Inflammatory macrophage (primary cell): ENCODE measurements at regions not wholly inside any gene's neighbourhood (a gene's known extent, or its start where the extent isn't known, plus 50 kb on each side); places are given as distances from the start of the nearest gene placed in this dataset.

Source experiments
- DNase-seq, 2 donors: peaks; one replicate each; pipeline ENCODE4 v3.0.0-alpha.2; 2020 to 2022

- no peak for DNase-seq
Observed at GRCh38 chr7:27299861-27300260, 57.3 kb downstream of the EVX1 start.

DNA sequence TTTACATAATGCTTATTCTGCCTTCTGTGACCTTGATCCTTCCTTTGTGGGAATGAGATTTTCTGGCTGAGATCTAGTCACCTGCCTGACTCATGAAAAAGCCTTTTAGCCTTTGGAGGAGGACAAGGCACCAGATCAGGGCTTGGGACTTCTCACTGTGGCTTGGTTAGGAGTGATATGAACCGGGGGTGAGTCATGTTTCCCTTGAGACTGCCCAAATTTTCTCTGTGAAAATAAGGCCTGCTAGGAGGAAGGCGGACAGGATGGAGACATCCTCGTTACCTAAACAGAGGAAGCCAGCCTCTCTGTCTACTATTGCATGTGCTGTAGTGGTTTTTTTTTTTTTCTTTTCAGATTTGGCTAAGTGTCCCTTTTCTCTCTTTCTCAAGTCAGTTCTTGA lies 57.8 kb downstream of the EVX1 start:
- peak; percentile 24 to 56 for DNase-seq

DNA sequence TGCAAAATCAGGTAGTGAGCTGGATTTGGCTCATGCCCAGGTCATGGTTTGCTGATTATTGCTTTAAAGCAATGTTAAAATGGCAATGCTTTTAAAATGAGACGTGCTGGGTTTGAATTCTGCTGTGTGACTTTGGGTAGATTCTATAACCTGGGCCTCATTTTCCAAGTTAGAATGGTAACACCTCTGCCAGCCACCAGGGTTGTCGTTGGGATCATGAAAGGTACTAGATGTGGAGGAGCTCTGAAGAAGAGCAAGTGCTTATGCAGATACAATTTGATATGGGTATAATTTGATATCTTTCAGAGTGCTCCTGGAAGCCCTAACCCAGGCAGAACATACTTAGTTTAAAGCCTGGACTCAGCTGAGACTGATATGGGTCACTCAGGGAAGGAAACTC lies 60.0 kb downstream of the EVX1 start:
- no peak for DNase-seq

- peak in 1 of 2 donors; percentile 26 for DNase-seq
Observed at GRCh38 chr7:27303026-27303425, 60.4 kb downstream of the EVX1 start.

DNA sequence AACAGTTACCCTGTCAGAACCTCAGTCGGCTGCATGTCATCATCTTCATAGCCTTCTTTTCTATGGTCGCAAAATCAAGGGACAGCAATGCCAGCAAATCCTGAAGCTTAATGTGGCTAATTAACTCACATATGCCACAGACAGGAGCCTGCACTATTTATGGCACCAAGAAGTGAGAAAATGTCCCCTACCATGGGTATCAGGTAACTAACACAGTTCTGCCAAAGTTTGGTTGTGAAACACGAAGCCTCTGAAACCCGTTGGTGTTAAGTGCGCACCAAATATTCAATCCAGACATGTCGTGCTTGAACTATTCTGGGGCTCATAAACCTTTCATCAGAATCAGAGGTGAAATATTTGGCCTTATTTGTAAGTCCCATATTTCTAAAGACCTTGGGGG lies 63.3 kb downstream of the EVX1 start:
- no peak for DNase-seq

- DNase-seq = no peak
Observed at GRCh38 chr7:27312820-27313219, 70.2 kb downstream of the EVX1 start.

- no peak for DNase-seq
Observed at GRCh38 chr7:27314111-27314510, 71.5 kb downstream of the EVX1 start.

- DNase-seq = no peak
Observed at GRCh38 chr7:27315066-27315465, 72.5 kb downstream of the EVX1 start.

DNA sequence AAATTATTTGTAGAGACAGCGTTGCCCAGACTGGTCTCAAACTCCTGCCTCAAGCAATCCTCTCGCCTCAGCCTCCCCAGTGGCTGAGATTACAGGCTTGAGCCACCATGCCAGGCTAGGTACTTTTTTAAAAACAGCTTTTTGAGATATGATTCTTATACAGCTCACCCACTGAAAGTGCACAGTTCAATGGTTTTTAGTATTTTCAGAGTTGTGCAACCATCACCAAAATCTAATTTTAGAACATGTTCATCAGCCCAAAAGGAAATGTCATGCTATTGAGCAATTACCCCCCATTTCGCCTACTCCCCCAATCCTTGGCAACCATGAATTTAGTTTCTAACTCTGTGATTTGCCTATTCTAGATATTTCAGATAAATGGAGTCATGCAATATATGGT lies 73.7 kb downstream of the EVX1 start:
- DNase-seq = peak; percentile 35 to 60

- peak; percentile 8 to 33 for DNase-seq
Observed at GRCh38 chr7:27324246-27324645, 81.6 kb downstream of the EVX1 start.

GRCh38 chr7:27329909-27330308 lies 87.3 kb downstream of the EVX1 start:
- DNase-seq = no peak

GRCh38 chr7:27339478-27339877 lies 96.9 kb downstream of the EVX1 start:
- peak; percentile 90 to 95 for DNase-seq

- DNase-seq = no peak
Observed at GRCh38 chr7:27344471-27344870, 101.9 kb downstream of the EVX1 start.

GRCh38 chr7:27345164-27345887 lies 102.7 kb downstream of the EVX1 start:
- no peak for DNase-seq

- no peak for DNase-seq
Observed at GRCh38 chr7:27345997-27346396, 103.4 kb downstream of the EVX1 start.

DNA sequence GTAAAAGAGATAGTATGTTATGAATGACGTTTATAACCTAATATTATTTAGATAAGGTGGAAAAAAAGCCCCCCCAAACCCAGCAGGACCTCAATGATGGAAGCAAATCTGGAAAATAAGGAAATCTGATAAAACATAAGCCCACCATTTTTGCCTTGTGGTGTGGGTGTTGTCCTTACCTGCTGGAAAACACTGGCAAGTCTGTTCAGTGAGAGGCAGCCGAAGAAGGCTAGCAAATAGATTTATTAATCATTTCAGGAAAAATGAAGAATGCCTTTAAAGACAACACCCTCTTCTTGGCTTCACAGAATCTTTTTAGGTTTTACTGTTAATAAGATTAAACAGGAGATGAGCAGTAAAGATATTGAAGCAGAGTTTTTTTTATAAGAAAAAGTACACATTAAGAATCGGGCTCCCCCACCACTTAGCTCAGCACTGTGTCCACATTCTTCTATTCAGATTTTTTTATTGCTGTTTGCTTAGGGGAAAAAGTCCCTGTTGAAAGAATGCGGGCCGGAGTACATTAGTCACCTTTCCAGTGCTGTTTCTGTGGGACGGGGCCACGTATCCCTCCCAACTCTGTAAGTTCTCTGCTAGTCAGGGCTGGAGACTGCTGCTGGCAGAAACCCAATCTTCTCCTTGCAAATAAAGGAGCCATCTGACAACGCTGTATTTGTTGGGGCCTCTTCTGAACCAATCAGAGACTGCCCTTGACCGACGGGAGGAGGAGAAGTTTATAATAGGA lies 104.1 kb downstream of the EVX1 start:
- DNase-seq = no peak

DNA sequence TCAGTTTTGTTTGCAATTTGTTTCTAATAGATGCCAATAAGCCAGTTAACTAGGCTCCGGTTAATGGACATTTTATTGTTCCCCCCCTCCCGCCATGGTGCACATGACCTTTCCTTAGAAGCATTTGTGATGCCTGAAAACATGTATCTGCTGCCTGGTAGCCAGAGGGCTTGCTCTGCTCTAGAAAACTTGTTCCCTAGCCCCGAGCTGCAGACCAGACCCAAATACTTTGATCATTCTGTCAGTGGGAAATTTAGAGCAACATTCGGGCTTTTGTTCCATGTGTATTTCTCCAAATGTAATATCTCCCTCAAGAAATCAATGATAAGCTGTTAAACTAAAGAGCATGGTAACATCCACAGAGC lies 104.7 kb downstream of the EVX1 start:
- DNase-seq = no peak

GRCh38 chr7:27349621-27350020 lies 107.0 kb downstream of the EVX1 start:
- DNase-seq = no peak

DNA sequence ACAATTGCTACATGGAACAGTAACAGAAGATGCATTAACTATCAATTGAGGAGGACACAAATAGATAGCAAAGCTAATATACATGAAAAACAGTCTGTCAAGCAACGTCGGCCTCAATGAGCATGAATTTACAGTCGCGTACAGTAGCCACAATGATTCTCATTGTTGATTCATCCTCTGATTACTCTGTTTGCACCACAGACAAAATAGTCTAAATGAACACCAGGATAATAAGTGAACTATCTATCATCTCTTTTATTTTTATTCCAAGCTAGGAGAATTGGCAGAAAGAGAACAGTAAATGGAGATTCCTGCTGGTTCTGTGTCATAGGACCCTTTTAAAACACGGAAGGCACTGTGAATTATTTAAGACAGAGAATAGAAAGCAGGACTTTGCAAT lies 108.5 kb downstream of the EVX1 start:
- no peak for DNase-seq

DNA sequence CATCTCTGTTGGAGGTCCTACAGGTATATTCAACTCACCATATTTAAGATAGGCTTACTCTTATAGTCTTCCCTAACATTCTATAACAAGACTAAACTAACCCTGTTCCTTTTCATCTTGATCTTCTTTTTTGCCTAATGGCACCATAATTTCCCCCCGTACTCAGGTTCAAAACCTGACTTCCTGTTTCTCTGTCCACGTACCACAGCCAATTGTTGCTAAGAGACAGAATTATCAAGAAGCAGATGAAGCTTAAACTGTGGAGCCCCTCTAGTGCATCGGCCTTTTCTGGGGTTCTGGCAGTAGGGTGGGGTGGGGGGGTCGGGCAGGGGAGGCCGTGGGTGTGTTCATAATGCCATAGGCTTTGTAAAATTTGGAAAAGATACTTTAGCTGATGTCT lies 109.2 kb downstream of the EVX1 start:
- no peak for DNase-seq

DNA sequence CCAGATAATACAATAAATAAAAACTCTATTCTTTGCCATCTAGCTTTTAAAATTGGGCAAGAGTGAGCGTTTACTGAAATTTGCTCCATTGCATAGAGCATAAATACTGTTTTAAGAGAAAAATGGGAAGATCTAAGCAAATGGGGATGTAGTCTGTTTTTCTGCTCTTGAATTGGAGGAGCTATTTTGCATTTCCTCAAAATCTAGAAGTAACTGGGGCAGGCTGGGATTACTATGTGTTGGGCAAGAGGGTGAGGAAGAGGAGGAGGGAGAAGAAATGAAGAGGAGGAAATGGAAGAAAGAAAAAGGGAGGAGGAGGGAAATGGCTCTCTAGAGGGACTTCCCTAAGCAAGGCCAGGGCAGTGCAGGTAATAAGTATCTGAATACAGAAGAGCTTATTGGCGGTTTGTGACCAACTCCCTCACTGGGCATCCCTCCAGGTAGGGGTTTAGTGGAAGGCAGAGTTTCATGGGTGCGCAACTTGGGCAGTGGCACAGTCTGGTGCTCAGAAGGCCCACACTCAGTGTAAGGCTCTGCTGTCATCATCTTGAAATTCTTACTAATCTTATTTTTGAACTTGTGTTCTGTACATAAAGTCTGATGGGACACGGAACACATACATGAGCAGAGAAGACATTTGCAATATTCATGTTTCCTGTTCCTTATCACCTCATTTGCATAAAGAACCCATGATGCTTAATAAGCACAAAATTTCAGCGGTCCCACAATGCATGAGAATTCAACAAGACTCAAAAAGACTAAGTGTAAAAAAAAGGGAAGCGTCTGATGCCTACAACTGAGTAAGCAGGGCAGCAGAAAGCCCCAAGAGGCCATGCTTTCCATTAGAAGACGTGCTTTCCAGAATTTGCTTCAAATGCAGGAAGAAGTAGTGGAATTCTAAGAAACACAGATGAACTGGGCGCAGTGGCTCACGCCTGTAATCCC lies 116.9 kb downstream of the EVX1 start:
- DNase-seq = peak; percentile 66 to 85

DNA sequence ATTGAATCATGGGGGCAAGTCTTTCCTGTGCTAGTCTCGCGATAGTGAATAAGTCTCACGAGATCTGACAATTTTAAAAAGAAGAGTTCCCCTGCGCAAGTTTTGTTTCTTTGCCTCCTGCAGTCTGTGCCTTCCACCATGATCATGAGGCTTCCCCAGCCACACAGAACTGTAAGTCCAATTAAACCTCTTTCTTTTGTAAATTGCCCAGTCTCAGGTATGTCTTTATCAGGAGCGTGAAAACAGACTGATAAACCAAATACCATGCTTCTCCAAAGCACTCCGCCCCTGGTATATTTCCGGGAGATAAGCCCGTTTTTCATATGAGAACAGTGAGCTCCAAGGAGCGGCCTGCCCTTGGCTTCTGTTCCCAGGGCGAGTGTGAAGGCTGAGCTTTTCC lies 118.9 kb downstream of the EVX1 start:
- DNase-seq = no peak

DNA sequence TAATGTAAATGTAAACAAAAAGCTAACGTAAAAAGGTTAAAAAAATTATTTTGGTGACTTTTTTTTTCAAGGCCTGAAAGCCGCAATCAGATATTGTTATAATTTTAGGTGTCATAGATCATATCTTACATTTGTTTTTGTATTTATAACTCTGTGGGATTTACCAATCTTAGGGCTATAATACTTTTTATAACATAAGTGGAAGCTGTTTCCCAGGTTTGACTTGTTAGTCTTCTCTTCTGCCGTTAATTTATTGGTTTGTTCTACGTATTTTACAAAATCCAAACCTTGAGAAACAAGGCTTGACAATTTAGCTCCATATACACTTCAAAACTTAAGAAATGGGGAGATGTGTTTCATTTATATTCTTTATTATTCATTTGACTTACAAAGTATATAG lies 119.4 kb downstream of the EVX1 start:
- no peak for DNase-seq
